ENCODE measurements at regions not wholly inside any gene's neighbourhood (a gene's known extent, or its start where the extent isn't known, plus 50 kb on each side); places are given as distances from the start of the nearest gene placed in this dataset.

DNA sequence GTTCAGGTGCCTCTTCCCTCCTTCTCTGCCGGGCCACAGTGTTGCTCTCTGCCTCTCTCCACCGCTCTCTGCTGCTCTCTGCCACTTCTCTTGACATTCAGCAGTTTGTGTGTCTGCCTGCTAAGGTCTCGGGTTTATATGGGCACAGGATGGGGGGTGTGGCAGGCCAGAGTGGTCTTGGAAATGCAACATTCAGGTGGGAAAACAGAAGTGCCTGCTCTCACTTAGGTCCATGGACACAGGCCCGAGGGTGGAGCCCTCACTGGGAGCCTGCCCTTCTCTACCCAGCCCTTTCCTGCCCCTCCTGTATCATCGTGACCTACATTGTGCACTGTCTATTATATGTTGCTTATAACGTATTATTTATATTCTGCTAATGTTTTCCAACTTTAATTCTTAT, 120.8 kb upstream of the TMEM18 start:
- Histone ChIP-seq H3K27me3 (no peaks in the 10 kb centered on the region), H3K27ac (no peak overlapping the region), H3K4me3 (no peak overlapping the region), H3K4me1 (no peaks in the 10 kb centered on the region), H3K36me3 (no peaks in the 10 kb centered on the region), H3K9me3 (no peaks in the 10 kb centered on the region)
- TF ChIP-seq POLR2A (IDR thresholded peaks at IDR 0.05): no peak
- TF ChIP-seq, protein P1, sequence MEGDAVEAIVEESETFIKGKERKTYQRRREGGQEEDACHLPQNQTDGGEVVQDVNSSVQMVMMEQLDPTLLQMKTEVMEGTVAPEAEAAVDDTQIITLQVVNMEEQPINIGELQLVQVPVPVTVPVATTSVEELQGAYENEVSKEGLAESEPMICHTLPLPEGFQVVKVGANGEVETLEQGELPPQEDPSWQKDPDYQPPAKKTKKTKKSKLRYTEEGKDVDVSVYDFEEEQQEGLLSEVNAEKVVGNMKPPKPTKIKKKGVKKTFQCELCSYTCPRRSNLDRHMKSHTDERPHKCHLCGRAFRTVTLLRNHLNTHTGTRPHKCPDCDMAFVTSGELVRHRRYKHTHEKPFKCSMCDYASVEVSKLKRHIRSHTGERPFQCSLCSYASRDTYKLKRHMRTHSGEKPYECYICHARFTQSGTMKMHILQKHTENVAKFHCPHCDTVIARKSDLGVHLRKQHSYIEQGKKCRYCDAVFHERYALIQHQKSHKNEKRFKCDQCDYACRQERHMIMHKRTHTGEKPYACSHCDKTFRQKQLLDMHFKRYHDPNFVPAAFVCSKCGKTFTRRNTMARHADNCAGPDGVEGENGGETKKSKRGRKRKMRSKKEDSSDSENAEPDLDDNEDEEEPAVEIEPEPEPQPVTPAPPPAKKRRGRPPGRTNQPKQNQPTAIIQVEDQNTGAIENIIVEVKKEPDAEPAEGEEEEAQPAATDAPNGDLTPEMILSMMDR (IDR thresholded peaks at IDR 0.05): no peak
- no peak for DNase-seq
- intact Hi-C loops (cut with DNase I; ENCODE audit: low total_unique reads): no loop called here

DNA sequence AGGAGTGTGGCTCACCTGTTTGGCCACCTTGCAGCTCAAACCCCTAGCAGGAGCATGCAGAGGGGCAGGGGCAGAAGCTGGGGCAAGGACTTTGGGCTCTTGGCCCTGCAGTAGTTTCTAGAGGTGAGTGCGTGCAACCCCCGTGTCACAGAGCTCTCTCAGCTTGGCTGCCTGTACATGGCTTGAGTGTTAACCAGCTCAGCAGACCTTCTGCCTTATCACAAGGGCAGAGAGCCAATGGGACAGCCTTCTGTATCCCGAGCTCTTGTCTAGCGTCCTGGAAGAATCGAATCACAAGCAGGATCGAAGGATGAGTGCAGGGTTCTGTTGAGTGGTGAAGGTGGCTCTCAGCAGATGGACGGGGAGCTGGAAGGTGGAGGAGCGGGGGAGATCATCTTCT, 120.3 kb upstream of the TMEM18 start:
- intact Hi-C loops (cut with DNase I; ENCODE audit: low total_unique reads): no loop called here
- Histone ChIP-seq H3K27ac (no peak overlapping the region), H3K4me3 (no peak overlapping the region), H3K9me3 (no peaks in the 10 kb centered on the region), H3K27me3 (no peaks in the 10 kb centered on the region), H3K4me1 (no peaks in the 10 kb centered on the region), H3K36me3 (no peaks in the 10 kb centered on the region)
- DNase-seq: no peak
- no peak for TF ChIP-seq POLR2A (IDR thresholded peaks at IDR 0.05)
- TF ChIP-seq, protein P1 (IDR thresholded peaks at IDR 0.05): no peak

DNA sequence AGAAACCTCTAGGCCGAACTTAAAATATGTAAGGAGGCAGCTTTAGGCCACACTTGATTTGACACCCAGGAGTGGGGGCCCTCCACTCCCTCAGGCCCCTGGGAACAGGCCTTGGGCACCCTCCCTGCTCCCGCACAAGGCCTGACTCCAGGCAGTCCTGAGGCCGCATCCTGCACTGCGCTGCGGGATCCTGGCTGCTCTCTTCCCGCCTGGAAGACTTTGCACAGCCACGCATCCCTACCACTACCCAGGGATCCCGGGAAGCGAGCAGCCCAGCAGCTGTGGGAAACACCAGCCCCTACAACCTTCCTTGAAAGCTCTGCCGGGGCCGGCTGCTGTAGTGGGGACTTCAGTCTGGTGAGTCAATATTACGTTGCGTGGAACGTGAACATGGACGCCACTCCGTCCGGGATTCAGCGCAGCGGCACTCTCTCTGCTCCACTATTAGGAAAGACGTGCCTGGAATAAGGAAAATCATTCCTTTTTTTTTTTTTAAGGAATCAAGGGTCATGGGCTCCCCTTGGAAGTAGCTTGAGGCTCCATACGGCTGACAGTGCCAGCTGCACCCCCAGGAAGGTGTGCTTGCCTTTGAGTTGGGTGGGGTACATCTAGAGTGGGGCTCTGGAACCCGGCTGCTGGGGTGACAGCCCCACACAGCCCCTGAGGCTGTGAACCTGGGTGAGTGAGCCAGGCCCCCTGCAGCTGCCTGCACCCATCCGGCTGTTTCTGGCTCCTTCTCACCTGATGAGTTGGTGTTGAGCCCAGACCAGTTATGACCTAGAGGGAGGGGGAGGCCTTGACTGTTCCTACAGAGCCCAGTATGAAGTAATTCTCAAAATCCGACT, 119.2 kb upstream of the TMEM18 start:
- no peaks in the 10 kb centered on the region for H3K27me3 ChIP-seq
- intact Hi-C loops (cut with DNase I; ENCODE audit: low total_unique reads): no loop called here

DNA sequence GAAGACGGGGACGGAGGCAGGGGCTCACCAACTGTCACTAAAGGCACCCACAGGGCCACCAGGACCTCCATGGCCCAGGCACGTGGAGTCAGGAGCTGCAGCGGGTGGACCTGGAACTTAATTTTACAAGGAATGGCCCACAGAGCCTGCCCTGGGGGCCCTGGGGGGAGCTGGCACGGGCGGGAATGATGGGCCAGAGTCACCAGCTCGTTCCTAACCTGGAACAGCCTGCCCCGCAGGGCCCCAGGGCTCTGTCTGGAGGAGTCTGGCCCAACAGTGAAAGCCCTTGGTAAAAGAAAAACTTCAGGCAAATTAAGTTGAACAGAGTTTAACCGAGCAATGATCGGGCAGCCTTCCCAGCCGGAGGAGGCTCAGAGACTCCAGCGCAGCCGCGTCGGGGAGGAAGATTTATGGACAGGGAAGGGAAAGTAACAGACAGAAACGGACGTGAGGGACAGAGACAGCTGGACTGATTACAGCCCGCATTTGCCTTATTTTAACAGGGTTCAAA, 118.4 kb upstream of the TMEM18 start:
- Histone ChIP-seq H3K36me3 (no peaks in the 10 kb centered on the region), H3K4me3 (no peak overlapping the region), H3K9me3 (no peaks in the 10 kb centered on the region), H3K4me1 (no peaks in the 10 kb centered on the region), H3K27me3 (no peaks in the 10 kb centered on the region), H3K27ac (peak overlapping the region in 1 of 2 donors; percentile 74)
- intact Hi-C loops (cut with DNase I; ENCODE audit: low total_unique reads): no loop called here
- peak; percentile 52 to 67 for DNase-seq
- TF ChIP-seq, protein P1 (IDR thresholded peaks at IDR 0.05): no peak
- no peak for TF ChIP-seq POLR2A (IDR thresholded peaks at IDR 0.05)

More for the DNA sequence above, 119.2 kb upstream of the TMEM18 start:
- no peaks in the 10 kb centered on the region for H3K36me3 ChIP-seq
- H3K4me1 ChIP-seq: no peaks in the 10 kb centered on the region
- H3K27ac ChIP-seq: peak overlapping the region in 1 of 2 donors; percentile 74
- no peak overlapping the region for H3K4me3 ChIP-seq
- no peak for DNase-seq
- no peaks in the 10 kb centered on the region for H3K9me3 ChIP-seq
- no peak for TF ChIP-seq POLR2A (IDR thresholded peaks at IDR 0.05)
- TF ChIP-seq, protein P1 (IDR thresholded peaks at IDR 0.05): no peak

DNA sequence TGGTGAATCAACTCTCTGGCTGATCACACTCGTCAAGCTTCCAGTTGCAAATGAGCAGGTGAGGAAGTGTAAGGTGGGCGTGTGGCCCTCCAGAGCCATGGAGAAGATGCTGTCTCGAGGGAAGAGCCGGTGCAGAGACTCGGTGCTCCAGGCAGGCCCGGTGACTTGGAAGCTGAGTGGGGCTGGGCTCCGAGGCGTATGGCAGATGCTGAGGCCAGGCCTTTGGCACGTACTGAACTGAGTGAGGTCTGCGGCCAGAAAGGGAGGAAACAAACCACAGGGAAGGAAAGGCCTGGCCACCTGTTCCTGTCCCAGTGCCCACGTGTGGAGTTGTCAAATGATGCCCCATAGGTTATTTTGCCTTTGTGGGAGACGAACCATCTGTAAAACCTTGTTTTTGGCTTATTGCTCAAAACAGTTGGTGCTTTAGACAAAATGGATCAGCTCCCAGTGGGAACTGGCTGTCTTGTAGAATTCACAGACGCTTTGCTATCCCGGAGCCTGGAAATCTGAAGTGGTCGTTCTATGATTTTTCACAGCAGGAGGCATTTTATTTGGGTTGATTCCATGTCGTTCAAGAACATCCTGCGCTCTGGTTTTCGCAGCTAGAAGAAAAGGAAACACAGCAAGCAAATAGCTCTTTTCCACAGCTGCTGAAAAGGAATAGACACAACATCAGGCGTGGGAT, 117.5 kb upstream of the TMEM18 start:
- Histone ChIP-seq H3K27ac (peak overlapping the region in 1 of 2 donors; percentile 74), H3K4me3 (no peak overlapping the region), H3K27me3 (no peaks in the 10 kb centered on the region), H3K4me1 (no peaks in the 10 kb centered on the region), H3K9me3 (no peaks in the 10 kb centered on the region), H3K36me3 (no peaks in the 10 kb centered on the region)
- intact Hi-C loops (cut with DNase I; ENCODE audit: low total_unique reads): no loop called here
- no peak for TF ChIP-seq POLR2A (IDR thresholded peaks at IDR 0.05)
- TF ChIP-seq, protein P1 (IDR thresholded peaks at IDR 0.05): no peak
- DNase-seq: no peak
